ENCODE measurements at regions not wholly inside any gene's neighbourhood (a gene's known extent, or its start where the extent isn't known, plus 50 kb on each side); places are given as distances from the start of the nearest gene placed in this dataset.

GRCh38 chr2:21947046-21947445, 823.3 kb downstream of the TDRD15 start (continued):
- TF ChIP-seq GRHL1 (CRISPR knock-in tag; conservative IDR thresholded peaks at IDR 0.05) (no peak), AFF4 (CRISPR knock-in tag; IDR thresholded peaks at IDR 0.05) (no peak), HMGXB4 (CRISPR knock-in tag; IDR thresholded peaks at IDR 0.05; ENCODE audit: borderline replicate concordance in 1 of 2, low read depth in 1 of 2) (no peak), ATF7-NPFF (CRISPR knock-in tag; IDR thresholded peaks at IDR 0.05; ENCODE audit: low read depth) (no peak), ZFP41 (CRISPR knock-in tag; IDR thresholded peaks at IDR 0.05; ENCODE audit: borderline replicate concordance) (no peak), YEATS4 (CRISPR knock-in tag; IDR thresholded peaks at IDR 0.05; ENCODE audit: borderline replicate concordance) (no peak), TCF7 (IDR thresholded peaks at IDR 0.05; ENCODE audit: low read depth) (no peak)

All from HepG2 (cell line).